Upper lobe of left lung (tissue), 6 donors: ENCODE measurements at regions not wholly inside any gene's neighbourhood (a gene's known extent, or its start where the extent isn't known, plus 50 kb on each side); places are given as distances from the start of the nearest gene placed in this dataset.

Experiments used
- ATAC-seq, 2 donors: fragments of 200-7000 bp; cut with Tn5 transposase; one replicate each; pipeline ENCODE4 v1.9.1; 2022; ENCODE audit warnings: mild to moderate bottlenecking in 2 of 2, moderate library complexity in 2 of 2; ENCODE audit not compliant: low FRiP score in 2 of 2
- DNase-seq, 2 donors: peaks; one replicate each; pipeline ENCODE4 v3.0.0-alpha.2; 2019 to 2020
- H3K27ac ChIP-seq, 4 donors: fragments of 200-600 bp; sonication (generic); one replicate each; pipeline ENCODE4 v1.5.1; 2016 to 2019
- H3K27me3 ChIP-seq, 4 donors: fragments of 200-600 bp; sonication (generic); one replicate each; pipeline ENCODE4 v1.5.1; 2017 to 2019
- H3K36me3 ChIP-seq, 4 donors: fragments of 200-600 bp; sonication (generic); one replicate each; pipeline ENCODE4 v1.5.1; 2016 to 2019
- H3K4me1 ChIP-seq, 4 donors: fragments of 200-600 bp; sonication (generic); one replicate each; pipeline ENCODE4 v1.5.1; 2018 to 2019
- H3K4me3 ChIP-seq, 4 donors: fragments of 200-600 bp; sonication (generic); one replicate each; pipeline ENCODE4 v1.5.1; 2017 to 2019; ENCODE audit warnings: mild to moderate bottlenecking in 2 of 4, moderate library complexity in 1 of 4
- H3K9me3 ChIP-seq, 4 donors: fragments of 200-600 bp; sonication (generic); one replicate each; pipeline ENCODE4 v1.5.1; 2018 to 2019
- EP300 ChIP-seq, 4 donors: sonication (generic); formaldehyde crosslinking; IDR thresholded peaks; one replicate each; pipeline ENCODE4 v1.5.1; 2017; ENCODE audit warnings: antibody characterized with exemption in 4 of 4, control low read depth in 2 of 4
- POLR2A ChIP-seq, 4 donors: fragments of 450-650 bp; IDR thresholded peaks; one replicate each; pipeline ENCODE4 v1.5.1; 2016 to 2017; ENCODE audit warnings: antibody characterized with exemption in 4 of 4, mild to moderate bottlenecking in 2 of 4
- POLR2AphosphoS5 ChIP-seq, 2 donors: sonication (generic); formaldehyde crosslinking; IDR thresholded peaks; one replicate each; pipeline ENCODE4 v1.5.1; 2017; ENCODE audit warnings: antibody characterized with exemption in 2 of 2
- WGBS, 2 donors: methylation state at CpG; one replicate each; pipeline ENCODE4 v1.1.5; 2017 to 2018; 5-methylcytosine and 5-hydroxymethylcytosine counted together
- TF ChIP-seq, protein P1 (sequence below), 6 experiments: fragments of 450-650 bp in 4 of 6; fragments of 200-600 bp in 2 of 6; sonication (generic) in 2 of 6; IDR thresholded peaks; one replicate each; pipeline ENCODE4 v1.5.1; 2016 to 2019; ENCODE audit warnings: antibody characterized with exemption in 6 of 6
- donor health status: DM: no; HTN: no; CAD: no; lungs with moderate emphysema.
- donor health status: DM: no; HTN: yes; CAD: no; lungs with severe emphysema.

DNA sequence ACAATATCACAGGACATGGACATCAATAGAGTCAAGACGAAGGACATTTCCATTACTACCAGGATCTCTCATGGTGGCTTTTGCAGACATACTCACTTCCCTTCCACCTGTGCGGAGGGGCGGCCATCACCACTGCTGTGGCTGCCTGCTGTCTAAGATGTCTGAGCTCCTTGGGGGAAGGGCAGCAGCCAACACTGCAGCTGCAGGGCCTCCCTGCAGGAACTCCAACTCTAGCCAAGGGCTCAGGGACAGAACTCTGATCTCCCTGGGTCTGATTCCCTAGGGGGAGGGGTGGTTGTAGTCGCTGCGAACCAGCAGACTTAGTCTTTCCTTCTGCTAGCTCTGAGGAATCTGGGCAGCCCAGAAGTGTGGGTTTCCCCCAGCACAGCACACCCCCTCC lies 78.9 kb upstream of the ANKRD10 start:
- TF ChIP-seq, protein P1, sequence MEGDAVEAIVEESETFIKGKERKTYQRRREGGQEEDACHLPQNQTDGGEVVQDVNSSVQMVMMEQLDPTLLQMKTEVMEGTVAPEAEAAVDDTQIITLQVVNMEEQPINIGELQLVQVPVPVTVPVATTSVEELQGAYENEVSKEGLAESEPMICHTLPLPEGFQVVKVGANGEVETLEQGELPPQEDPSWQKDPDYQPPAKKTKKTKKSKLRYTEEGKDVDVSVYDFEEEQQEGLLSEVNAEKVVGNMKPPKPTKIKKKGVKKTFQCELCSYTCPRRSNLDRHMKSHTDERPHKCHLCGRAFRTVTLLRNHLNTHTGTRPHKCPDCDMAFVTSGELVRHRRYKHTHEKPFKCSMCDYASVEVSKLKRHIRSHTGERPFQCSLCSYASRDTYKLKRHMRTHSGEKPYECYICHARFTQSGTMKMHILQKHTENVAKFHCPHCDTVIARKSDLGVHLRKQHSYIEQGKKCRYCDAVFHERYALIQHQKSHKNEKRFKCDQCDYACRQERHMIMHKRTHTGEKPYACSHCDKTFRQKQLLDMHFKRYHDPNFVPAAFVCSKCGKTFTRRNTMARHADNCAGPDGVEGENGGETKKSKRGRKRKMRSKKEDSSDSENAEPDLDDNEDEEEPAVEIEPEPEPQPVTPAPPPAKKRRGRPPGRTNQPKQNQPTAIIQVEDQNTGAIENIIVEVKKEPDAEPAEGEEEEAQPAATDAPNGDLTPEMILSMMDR (IDR thresholded peaks at IDR 0.05) = no peak
- no peak for TF ChIP-seq EP300 (IDR thresholded peaks at IDR 0.05)
- no peak for TF ChIP-seq POLR2AphosphoS5 (IDR thresholded peaks at IDR 0.05)
- no peak for TF ChIP-seq POLR2A (IDR thresholded peaks at IDR 0.05)
- Histone ChIP-seq H3K36me3 (no peaks in the 10 kb centered on the region), H3K27ac (no peak overlapping the region), H3K4me1 (no peaks in the 10 kb centered on the region), H3K4me3 (no peak overlapping the region), H3K9me3 (no peaks in the 10 kb centered on the region), H3K27me3 (no peaks in the 10 kb centered on the region)
- WGBS, 2 donors = 67 to 89% methylated on average over 3 to 5 of the region's 5 CpGs
- ATAC-seq (no peak), DNase-seq (no peak)

GRCh38 chr13:110991991-110992508 lies 77.2 kb upstream of the ANKRD10 start:
- Histone ChIP-seq H3K36me3 (no peaks in the 10 kb centered on the region), H3K9me3 (no peaks in the 10 kb centered on the region), H3K27ac (no peak overlapping the region), H3K4me3 (no peak overlapping the region), H3K4me1 (no peaks in the 10 kb centered on the region), H3K27me3 (no peaks in the 10 kb centered on the region)
- DNase-seq (peak in 1 of 2 donors; percentile 68), ATAC-seq (peak in 1 of 2 donors; percentile 61)
- WGBS, 2 donors = 91 to 96% methylated on average over 17 to 21 of the region's 21 CpGs
- no peak for TF ChIP-seq POLR2AphosphoS5 (IDR thresholded peaks at IDR 0.05)
- TF ChIP-seq, protein P1 (IDR thresholded peaks at IDR 0.05) = no peak
- TF ChIP-seq EP300 (IDR thresholded peaks at IDR 0.05) = no peak
- TF ChIP-seq POLR2A (IDR thresholded peaks at IDR 0.05) = no peak

GRCh38 chr13:110989331-110989730 lies 74.5 kb upstream of the ANKRD10 start:
- Histone ChIP-seq H3K27me3 (no peaks in the 10 kb centered on the region), H3K27ac (no peak overlapping the region), H3K36me3 (no peaks in the 10 kb centered on the region), H3K4me3 (no peak overlapping the region), H3K4me1 (no peaks in the 10 kb centered on the region), H3K9me3 (no peaks in the 10 kb centered on the region)
- DNase-seq = no peak
- no peak for TF ChIP-seq EP300 (IDR thresholded peaks at IDR 0.05)
- no peak for TF ChIP-seq POLR2A (IDR thresholded peaks at IDR 0.05)
- TF ChIP-seq, protein P1 (IDR thresholded peaks at IDR 0.05) = no peak
- TF ChIP-seq POLR2AphosphoS5 (IDR thresholded peaks at IDR 0.05) = no peak
- 71 to 79% methylated on average over 5 of the region's 5 CpGs for WGBS, 2 donors
- no peak for ATAC-seq

- 61 to 64% methylated on average over 2 of the region's 2 CpGs for WGBS, 2 donors
- no peaks in the 10 kb centered on the region for H3K27me3 ChIP-seq
- TF ChIP-seq, protein P1 (IDR thresholded peaks at IDR 0.05) = no peak
- TF ChIP-seq POLR2A (IDR thresholded peaks at IDR 0.05) = no peak
- no peak for TF ChIP-seq EP300 (IDR thresholded peaks at IDR 0.05)
- TF ChIP-seq POLR2AphosphoS5 (IDR thresholded peaks at IDR 0.05) = no peak
- no peaks in the 10 kb centered on the region for H3K9me3 ChIP-seq
- H3K27ac ChIP-seq = no peak overlapping the region
- no peaks in the 10 kb centered on the region for H3K36me3 ChIP-seq
- H3K4me1 ChIP-seq = no peaks in the 10 kb centered on the region
- no peak for DNase-seq
- no peak overlapping the region for H3K4me3 ChIP-seq
- no peak for ATAC-seq
Measured at GRCh38 chr13:110985541-110985940, 70.7 kb upstream of the ANKRD10 start.

- no peaks in the 10 kb centered on the region for H3K9me3 ChIP-seq
- TF ChIP-seq, protein P1 (IDR thresholded peaks at IDR 0.05) = no peak
- TF ChIP-seq POLR2AphosphoS5 (IDR thresholded peaks at IDR 0.05) = no peak
- TF ChIP-seq EP300 (IDR thresholded peaks at IDR 0.05) = no peak
- TF ChIP-seq POLR2A (IDR thresholded peaks at IDR 0.05) = no peak
- DNase-seq (no peak), ATAC-seq (no peak)
- no peak overlapping the region for H3K27ac ChIP-seq
- WGBS, 2 donors = 76 to 89% methylated on average over 3 of the region's 3 CpGs
- no peaks in the 10 kb centered on the region for H3K36me3 ChIP-seq
- no peaks in the 10 kb centered on the region for H3K4me1 ChIP-seq
- no peak overlapping the region for H3K4me3 ChIP-seq
- H3K27me3 ChIP-seq = no peaks in the 10 kb centered on the region
Measured at GRCh38 chr13:110984798-110985197, 69.9 kb upstream of the ANKRD10 start.
